ENCODE measurements at regions not wholly inside any gene's neighbourhood (a gene's known extent, or its start where the extent isn't known, plus 50 kb on each side); places are given as distances from the start of the nearest gene placed in this dataset.

DNA sequence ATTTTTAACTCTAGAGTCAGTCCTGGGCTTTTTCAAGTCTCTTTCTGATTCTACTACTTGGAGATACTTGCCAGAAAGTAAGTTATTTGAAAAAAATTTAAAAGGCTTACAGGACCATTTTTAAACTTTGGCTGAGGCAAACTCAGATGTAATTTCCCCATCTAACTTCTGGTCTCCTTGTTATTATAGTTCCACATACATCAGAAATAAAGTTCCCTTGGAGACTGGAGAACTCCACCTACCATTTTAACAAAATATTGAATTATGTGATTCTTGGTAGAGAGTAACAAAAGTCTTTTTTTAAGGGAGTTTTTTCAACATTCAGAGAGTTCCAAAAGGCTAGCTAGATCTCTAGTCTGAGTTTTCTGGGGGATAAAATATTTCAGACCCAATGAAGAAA is 56.3 kb upstream of the SNX2 start:
- TF ChIP-seq, protein P1, sequence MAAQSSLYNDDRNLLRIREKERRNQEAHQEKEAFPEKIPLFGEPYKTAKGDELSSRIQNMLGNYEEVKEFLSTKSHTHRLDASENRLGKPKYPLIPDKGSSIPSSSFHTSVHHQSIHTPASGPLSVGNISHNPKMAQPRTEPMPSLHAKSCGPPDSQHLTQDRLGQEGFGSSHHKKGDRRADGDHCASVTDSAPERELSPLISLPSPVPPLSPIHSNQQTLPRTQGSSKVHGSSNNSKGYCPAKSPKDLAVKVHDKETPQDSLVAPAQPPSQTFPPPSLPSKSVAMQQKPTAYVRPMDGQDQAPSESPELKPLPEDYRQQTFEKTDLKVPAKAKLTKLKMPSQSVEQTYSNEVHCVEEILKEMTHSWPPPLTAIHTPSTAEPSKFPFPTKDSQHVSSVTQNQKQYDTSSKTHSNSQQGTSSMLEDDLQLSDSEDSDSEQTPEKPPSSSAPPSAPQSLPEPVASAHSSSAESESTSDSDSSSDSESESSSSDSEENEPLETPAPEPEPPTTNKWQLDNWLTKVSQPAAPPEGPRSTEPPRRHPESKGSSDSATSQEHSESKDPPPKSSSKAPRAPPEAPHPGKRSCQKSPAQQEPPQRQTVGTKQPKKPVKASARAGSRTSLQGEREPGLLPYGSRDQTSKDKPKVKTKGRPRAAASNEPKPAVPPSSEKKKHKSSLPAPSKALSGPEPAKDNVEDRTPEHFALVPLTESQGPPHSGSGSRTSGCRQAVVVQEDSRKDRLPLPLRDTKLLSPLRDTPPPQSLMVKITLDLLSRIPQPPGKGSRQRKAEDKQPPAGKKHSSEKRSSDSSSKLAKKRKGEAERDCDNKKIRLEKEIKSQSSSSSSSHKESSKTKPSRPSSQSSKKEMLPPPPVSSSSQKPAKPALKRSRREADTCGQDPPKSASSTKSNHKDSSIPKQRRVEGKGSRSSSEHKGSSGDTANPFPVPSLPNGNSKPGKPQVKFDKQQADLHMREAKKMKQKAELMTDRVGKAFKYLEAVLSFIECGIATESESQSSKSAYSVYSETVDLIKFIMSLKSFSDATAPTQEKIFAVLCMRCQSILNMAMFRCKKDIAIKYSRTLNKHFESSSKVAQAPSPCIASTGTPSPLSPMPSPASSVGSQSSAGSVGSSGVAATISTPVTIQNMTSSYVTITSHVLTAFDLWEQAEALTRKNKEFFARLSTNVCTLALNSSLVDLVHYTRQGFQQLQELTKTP (IDR thresholded peaks at IDR 0.05; ENCODE audit: low read depth in 1 of 2, partially characterized antibody in 2 of 2), result no peak
- TF ChIP-seq, protein P2, sequence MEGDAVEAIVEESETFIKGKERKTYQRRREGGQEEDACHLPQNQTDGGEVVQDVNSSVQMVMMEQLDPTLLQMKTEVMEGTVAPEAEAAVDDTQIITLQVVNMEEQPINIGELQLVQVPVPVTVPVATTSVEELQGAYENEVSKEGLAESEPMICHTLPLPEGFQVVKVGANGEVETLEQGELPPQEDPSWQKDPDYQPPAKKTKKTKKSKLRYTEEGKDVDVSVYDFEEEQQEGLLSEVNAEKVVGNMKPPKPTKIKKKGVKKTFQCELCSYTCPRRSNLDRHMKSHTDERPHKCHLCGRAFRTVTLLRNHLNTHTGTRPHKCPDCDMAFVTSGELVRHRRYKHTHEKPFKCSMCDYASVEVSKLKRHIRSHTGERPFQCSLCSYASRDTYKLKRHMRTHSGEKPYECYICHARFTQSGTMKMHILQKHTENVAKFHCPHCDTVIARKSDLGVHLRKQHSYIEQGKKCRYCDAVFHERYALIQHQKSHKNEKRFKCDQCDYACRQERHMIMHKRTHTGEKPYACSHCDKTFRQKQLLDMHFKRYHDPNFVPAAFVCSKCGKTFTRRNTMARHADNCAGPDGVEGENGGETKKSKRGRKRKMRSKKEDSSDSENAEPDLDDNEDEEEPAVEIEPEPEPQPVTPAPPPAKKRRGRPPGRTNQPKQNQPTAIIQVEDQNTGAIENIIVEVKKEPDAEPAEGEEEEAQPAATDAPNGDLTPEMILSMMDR (IDR thresholded peaks at IDR 0.05 in 2 of 3, conservative IDR thresholded peaks at IDR 0.05 in 1 of 3; ENCODE audit: insufficient read depth in 2 of 3, low read depth in 1 of 3, low read length in 3 of 3), result no peak
- no peak for TF ChIP-seq FIP1L1 (IDR thresholded peaks at IDR 0.05; ENCODE audit: low read depth, low read length, poor library complexity, severe bottlenecking)
- no peak for TF ChIP-seq PML (IDR thresholded peaks at IDR 0.05; ENCODE audit: low read length)
- TF ChIP-seq POLR2H (tag; IDR thresholded peaks at IDR 0.05; ENCODE audit: low read depth), result no peak
- TF ChIP-seq RFX5 (IDR thresholded peaks at IDR 0.05; ENCODE audit: low read depth, low read length), result no peak
